ENCODE measurements at regions not wholly inside any gene's neighbourhood (a gene's known extent, or its start where the extent isn't known, plus 50 kb on each side); places are given as distances from the start of the nearest gene placed in this dataset.

DNA sequence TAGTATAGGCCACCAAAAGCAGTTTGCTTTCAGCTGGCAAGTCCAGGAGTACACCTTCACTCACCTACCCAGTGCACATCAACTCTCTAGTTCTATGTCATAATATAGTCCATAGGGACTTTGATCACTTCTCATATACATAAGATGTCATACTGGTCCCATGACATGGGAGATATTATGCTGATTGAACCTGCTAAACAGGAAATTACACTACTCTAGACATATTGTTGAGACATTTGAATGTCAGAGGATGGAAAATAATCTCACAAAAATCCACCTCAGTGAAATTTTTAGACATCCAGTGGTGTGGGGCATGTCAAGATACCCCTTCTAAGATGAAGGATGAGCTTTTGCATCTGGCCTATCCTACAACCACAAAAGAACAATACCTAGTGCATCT lies 322.5 kb downstream of the EN1 start:
- TF ChIP-seq CTCF (IDR thresholded peaks at IDR 0.05; ENCODE audit: low read depth, low read length, poor library complexity, severe bottlenecking) (no peak), EZH2phosphoT487 (IDR thresholded peaks at IDR 0.05; ENCODE audit: borderline replicate concordance, low read length) (no peak)

Data from DOHH2 (cell line).